ENCODE measurements at regions not wholly inside any gene's neighbourhood (a gene's known extent, or its start where the extent isn't known, plus 50 kb on each side); places are given as distances from the start of the nearest gene placed in this dataset.

DNA sequence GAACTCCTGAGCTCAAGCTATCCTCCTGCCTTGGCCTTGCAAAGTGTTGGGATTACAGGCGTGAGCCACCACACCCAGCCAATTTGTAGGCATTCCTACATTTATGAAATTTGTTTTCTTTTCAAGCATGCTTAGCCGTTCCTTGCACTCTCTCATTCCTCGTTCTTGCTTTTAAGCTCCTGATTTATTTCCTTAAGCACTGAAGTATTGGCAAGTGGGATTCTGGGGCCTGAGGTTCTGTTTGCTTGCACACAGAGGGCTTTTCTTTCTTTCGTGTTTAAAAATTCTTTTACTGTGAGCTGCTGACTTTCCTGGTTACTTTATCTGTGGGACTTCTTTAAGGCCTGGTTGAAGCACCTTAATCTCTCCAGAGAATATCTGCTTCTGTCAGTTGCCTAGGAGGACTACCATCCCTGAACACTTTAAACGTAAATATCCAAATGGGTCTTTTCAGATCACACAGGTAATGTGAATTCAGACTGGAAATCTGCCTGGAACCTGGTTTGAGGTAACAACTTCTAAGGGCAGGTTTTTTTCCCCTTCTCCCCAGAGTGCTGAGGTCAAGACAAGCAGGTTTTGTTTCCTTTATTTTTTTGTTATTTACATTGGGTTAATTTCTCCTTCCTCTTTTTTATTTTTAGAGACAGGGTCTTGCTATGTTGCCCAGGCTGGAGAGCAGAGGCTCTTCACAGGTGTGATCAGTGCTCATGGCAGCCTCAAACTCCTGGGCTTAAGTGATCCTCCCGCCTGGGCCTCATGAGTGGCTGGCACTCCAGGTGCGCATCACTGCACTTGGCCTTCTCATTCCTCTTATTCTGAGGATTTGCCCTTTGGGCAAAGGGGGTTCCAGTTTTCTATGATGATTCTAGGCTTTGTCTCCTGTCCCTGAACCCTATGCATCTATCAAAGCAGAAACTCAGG is 102.9 kb downstream of the PFKFB3 start:
- no peak for ATAC-seq
- DNase-seq (ENCODE audit: low spot score) = no peak
- Mint-ChIP-seq H3K27ac (no peak overlapping the region), H3K4me1 (ENCODE audit: low read depth in 2 of 2) (peaks cover 5 to 12% of the 10 kb centered on the region in 2 donors), H3K4me3 (no peak overlapping the region), H3K36me3 (no peaks in the 10 kb centered on the region), H3K27me3 (no peaks in the 10 kb centered on the region), H3K9me3 (no peaks in the 10 kb centered on the region)

DNA sequence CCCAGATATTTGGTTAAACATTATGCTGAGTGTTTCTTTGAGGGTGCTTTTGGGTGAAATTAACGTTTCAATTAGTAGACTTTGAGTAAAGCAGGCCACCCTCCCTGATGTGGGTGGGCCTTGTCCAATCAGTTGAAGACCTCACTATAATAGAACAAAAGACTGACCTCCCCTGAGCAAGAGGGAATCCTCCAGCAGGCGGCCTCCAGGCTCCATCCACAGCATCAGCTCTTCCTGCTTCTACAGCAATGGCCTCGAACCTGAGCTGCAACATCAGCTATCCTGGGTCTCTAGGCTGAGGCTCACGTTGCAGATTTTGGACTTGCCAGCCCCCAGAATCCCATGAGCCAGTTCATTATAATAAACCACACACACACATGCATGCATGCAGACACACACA is 104.2 kb downstream of the PFKFB3 start:
- no peaks in the 10 kb centered on the region for H3K36me3 Mint-ChIP-seq
- ATAC-seq = no peak
- no peak overlapping the region for H3K27ac Mint-ChIP-seq
- H3K4me1 Mint-ChIP-seq (ENCODE audit: low read depth in 2 of 2) = peaks cover 7 to 12% of the 10 kb centered on the region in 2 donors
- no peak overlapping the region for H3K4me3 Mint-ChIP-seq
- DNase-seq (ENCODE audit: low spot score) = no peak
- H3K9me3 Mint-ChIP-seq = no peaks in the 10 kb centered on the region
- no peaks in the 10 kb centered on the region for H3K27me3 Mint-ChIP-seq

DNA sequence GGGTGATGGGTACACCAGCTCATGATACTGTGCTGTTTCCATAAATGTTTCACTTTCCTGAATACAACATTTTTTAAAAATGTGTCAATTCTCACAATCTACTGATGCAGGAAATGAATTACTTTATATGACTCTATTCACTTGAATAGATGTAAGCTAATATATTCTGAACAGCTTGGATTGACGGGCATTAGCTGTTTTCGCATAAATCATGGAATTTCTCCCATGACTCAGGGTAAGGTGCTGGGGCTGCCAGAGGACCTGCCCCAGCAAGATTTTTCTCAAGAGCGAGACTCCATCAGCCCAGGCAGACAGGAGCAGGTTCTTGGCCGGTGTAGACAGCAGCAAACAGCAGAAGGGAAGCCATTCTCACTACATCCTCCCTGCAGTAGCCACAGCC is 107.1 kb downstream of the PFKFB3 start:
- ATAC-seq = no peak
- DNase-seq (ENCODE audit: low spot score) = no peak
- Mint-ChIP-seq H3K4me1 (ENCODE audit: low read depth in 2 of 2) (peaks cover 7 to 18% of the 10 kb centered on the region in 2 donors), H3K9me3 (no peaks in the 10 kb centered on the region), H3K36me3 (no peaks in the 10 kb centered on the region), H3K4me3 (no peak overlapping the region), H3K27me3 (peaks cover 0 to 5% of the 10 kb centered on the region in 2 donors), H3K27ac (no peak overlapping the region)

DNA sequence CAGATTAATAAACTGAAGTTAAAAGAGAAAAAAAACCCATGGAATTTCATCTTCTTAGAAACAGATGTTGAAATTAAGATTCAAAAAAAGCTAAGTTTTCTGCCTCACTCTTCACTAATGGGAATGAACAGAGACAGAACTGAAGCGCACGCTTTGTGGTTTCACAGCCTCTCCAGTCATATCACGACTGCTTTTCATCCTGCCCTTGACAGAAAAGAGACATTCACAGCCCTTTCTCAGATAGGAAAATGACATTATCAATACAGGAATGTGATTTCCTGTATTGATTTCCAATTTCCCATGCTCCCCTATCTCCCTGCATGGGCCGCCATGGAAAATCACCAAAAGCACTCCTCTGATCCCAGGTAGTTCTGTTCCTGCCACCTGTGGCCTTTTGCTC is 108.2 kb downstream of the PFKFB3 start:
- Mint-ChIP-seq H3K27me3 (peaks cover 0 to 5% of the 10 kb centered on the region in 2 donors), H3K4me1 (ENCODE audit: low read depth in 2 of 2) (peaks cover 7 to 21% of the 10 kb centered on the region in 2 donors), H3K27ac (peak overlapping the region; percentile 18 to 77), H3K9me3 (no peaks in the 10 kb centered on the region), H3K36me3 (no peaks in the 10 kb centered on the region), H3K4me3 (peak overlapping the region; percentile 43)
- DNase-seq (ENCODE audit: low spot score) (no peak), ATAC-seq (peak; percentile 66 to 70)

DNA sequence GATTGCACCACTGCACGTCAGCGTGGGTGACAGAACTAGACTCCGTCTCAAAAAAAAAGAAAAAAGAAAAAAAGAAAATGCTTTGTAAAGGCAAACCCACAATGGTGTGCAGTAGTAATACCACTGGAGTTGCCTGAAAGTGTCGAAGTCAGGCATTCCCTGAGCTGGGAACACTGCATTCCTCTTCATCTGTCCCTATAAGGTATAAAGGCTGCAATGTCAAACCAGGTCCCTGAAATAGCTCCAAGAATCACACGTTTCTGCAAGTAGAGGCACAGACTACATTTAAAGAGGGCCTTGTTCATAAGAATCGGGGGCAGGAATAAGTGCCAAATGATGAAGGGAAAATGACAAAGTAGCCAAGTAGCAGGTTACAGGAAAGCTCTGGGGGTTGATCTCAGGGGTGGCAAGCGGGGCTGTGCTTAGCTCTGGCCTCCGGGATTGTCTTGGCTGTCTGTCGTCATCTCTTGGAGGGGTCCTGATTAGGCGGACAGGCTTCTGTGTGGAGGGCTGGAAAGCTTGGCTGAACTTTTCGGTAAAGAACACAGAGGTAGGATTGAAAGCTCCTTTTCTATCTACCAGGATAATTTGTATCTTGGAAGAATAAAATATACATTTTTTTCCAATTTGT is 109.1 kb downstream of the PFKFB3 start:
- no peak overlapping the region for H3K4me3 Mint-ChIP-seq
- H3K36me3 Mint-ChIP-seq = no peaks in the 10 kb centered on the region
- no peak for DNase-seq (ENCODE audit: low spot score)
- no peak overlapping the region for H3K27ac Mint-ChIP-seq
- peaks cover 7 to 23% of the 10 kb centered on the region in 2 donors for H3K4me1 Mint-ChIP-seq (ENCODE audit: low read depth in 2 of 2)
- peaks cover 0 to 5% of the 10 kb centered on the region in 2 donors for H3K27me3 Mint-ChIP-seq
- no peak for ATAC-seq
- H3K9me3 Mint-ChIP-seq = no peaks in the 10 kb centered on the region

DNA sequence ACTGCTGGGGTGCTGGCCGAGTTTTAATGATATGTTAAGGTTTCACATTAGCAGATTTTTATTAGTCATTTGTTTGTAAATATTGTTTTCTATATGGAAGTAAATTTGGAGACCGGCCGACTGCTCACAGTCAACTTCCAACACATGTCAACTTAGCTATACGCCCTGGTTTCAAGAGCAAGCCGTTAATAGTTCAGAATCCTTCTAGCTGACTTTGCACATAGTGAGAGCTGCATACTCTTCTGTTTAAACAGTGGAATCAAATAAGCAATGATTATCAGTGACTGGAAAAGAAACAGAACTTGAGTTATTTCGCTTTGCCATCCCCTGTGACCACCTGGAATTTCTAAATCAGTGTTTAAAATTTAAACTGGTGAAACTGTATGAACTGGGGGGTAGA is 109.9 kb downstream of the PFKFB3 start:
- peaks cover 7 to 23% of the 10 kb centered on the region in 2 donors for H3K4me1 Mint-ChIP-seq (ENCODE audit: low read depth in 2 of 2)
- H3K27ac Mint-ChIP-seq = no peak overlapping the region
- H3K9me3 Mint-ChIP-seq = no peaks in the 10 kb centered on the region
- no peak overlapping the region for H3K4me3 Mint-ChIP-seq
- H3K27me3 Mint-ChIP-seq = peaks cover 2 to 5% of the 10 kb centered on the region in 2 donors
- H3K36me3 Mint-ChIP-seq = peaks cover 4% of the 10 kb centered on the region
- ATAC-seq (no peak), DNase-seq (ENCODE audit: low spot score) (no peak)

DNA sequence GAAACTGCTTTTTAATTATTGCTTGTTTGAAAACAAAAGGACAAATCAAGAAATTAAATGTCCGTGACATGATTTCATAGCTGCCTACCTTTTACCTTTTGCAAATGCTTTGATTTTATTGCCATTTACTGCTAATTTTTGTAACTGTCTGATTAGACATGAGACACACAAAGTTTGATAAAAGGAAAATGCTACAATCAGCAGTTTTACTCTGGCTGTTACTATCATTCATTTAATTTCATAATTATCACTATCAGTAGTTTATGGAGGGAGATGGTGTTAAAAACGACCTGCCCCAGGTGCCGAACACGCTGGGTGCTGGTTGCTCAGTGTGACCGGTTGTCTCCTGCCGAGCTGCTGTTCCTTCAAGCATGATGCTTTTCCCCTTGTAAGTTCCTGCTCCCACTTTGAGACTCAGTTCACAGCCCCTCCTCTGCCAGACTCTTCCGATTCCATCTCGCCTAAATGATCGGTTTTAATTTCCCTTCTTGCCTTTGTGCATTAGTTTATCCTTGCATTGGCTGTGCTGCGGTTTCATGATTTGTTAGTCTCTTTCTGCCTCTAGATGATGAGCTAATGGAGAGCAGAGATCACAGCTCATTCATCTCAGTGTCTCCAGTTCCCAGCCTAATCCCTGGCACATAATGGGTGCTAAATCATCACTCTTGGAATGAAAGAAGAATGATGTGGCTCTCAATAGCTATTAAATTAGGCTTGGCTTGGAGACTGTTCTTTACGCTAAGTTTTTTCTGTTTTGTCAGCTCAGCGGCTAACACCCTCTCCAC is 110.6 kb downstream of the PFKFB3 start:
- Mint-ChIP-seq H3K4me3 (no peak overlapping the region), H3K4me1 (ENCODE audit: low read depth in 2 of 2) (peaks cover 7 to 23% of the 10 kb centered on the region in 2 donors)
- ATAC-seq = no peak

DNA sequence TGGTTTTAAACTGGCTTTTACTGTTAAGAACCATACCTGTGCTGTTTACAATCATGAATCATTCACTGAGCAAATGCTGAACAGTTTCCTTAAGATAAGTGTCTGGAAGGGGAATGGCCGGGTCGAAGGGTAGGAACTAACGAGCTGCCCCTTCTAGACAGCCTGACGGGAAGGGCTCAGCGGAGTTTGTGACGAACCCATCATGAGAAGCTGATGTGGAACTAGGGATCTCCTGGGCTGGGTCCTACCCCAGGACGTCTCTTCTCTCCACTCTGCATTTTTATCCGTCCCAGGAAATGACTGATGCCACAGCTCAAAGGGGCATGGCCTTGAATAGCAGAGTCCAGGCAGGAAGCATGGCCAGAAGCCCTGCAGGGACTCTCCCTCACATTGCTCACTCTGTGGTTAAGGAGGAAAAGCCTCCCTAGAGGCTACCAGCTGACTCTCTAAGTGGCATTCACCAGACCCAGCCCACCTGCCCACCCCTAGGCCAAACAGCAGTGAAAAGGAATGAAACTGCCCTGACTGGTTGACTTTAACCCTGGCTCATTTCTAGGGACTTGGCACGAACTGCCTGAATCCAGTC is 112.0 kb downstream of the PFKFB3 start:
- ATAC-seq (peak in 1 of 2 donors; percentile 31), DNase-seq (ENCODE audit: low spot score) (no peak)
- peak overlapping the region in 1 of 2 donors; percentile 1 for H3K27ac Mint-ChIP-seq
- H3K36me3 Mint-ChIP-seq = peaks cover 4% of the 10 kb centered on the region
- H3K4me1 Mint-ChIP-seq (ENCODE audit: low read depth in 2 of 2) = peaks cover 7 to 22% of the 10 kb centered on the region in 2 donors
- H3K4me3 Mint-ChIP-seq = no peak overlapping the region
- H3K9me3 Mint-ChIP-seq = no peaks in the 10 kb centered on the region
- peaks cover 2 to 5% of the 10 kb centered on the region in 2 donors for H3K27me3 Mint-ChIP-seq

More for the DNA sequence above, 110.6 kb downstream of the PFKFB3 start:
- peaks cover 2 to 5% of the 10 kb centered on the region in 2 donors for H3K27me3 Mint-ChIP-seq
- H3K9me3 Mint-ChIP-seq = no peaks in the 10 kb centered on the region
- no peak for DNase-seq (ENCODE audit: low spot score)
- H3K27ac Mint-ChIP-seq = peak overlapping the region in 1 of 2 donors; percentile 1
- H3K36me3 Mint-ChIP-seq = peaks cover 4% of the 10 kb centered on the region

DNA sequence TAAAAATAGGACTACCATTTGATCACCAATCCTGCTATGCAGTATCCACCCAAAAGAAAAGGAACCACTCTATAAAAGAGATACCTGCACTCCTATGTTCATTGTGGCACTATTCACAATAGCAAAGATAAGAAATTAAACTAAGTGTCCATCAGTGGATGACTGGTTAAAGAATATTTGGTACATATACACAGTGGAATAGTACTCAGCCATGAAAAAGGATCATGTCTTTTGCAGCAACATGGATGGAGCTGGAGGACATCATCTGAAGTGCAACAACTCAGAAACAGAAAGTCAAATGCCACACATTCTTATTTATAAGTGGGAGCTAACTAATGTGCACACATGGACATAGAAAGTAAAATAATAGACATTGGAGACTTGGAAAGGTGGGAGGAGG is 116.4 kb downstream of the PFKFB3 start:
- H3K27ac Mint-ChIP-seq = no peak overlapping the region
- H3K4me1 Mint-ChIP-seq (ENCODE audit: low read depth in 2 of 2) = peaks cover 0 to 14% of the 10 kb centered on the region in 2 donors
- H3K4me3 Mint-ChIP-seq = no peak overlapping the region
- no peak for DNase-seq (ENCODE audit: low spot score)
- no peak for ATAC-seq
- peaks cover 4% of the 10 kb centered on the region for H3K36me3 Mint-ChIP-seq
- peaks cover 0 to 2% of the 10 kb centered on the region in 2 donors for H3K27me3 Mint-ChIP-seq
- H3K9me3 Mint-ChIP-seq = no peaks in the 10 kb centered on the region

DNA sequence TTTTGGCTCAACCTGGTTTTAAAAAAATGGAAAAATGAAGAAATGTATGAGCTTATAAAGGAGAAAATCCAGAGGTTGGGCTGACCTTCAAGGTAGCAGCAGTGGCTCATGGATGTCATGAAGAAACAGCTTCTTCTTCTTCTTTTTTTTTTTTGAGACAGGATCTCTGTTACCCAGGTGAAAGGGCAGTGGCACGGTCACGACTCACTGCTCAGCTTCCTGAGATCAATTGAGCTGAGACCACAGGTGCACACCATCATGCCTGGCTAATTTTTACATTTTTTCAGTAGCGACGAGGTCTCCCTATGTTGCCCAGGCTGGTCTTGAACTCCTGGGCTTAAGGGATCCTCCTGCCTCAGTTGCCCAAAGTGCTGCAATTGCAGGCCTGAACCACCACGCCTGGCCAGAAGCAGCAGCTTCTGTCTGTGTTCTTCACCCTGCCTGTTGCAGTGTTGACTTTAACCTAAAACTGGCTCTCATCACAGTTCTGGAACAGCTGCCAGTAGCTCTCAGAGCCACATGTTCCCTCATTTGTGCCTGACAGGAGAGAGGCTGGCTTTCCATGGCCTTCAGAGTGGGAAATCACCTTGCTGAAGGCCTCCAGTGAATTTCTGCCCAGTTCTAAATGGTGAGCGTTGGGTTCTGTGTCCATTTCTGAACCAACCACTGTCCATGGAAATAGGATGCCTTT is 117.7 kb downstream of the PFKFB3 start:
- no peak overlapping the region for H3K4me3 Mint-ChIP-seq
- peaks cover 4% of the 10 kb centered on the region for H3K36me3 Mint-ChIP-seq
- peaks cover 0 to 6% of the 10 kb centered on the region in 2 donors for H3K4me1 Mint-ChIP-seq (ENCODE audit: low read depth in 2 of 2)
- no peak overlapping the region for H3K27ac Mint-ChIP-seq
- peaks cover 0 to 2% of the 10 kb centered on the region in 2 donors for H3K27me3 Mint-ChIP-seq
- DNase-seq (ENCODE audit: low spot score) = no peak
- H3K9me3 Mint-ChIP-seq = no peaks in the 10 kb centered on the region
- ATAC-seq = no peak

DNA sequence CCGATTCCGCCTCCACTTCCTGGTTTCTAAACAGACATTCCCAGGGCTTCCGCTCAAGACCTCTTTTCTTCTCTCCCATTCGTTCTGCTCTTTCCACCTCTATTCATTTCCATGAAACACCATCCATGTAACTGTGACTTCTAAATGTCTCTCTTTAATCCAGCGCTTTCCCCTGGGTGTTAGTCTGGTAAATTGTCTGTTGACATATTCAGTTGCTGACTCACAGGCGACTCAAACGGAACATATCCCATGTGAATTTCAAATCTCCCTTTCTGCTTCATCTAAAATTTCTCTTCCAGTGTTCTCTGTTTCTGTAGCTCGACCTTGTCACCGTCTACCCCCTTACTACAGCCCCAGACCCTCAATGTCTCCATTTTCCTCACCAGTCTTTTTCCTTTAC is 119.1 kb downstream of the PFKFB3 start:
- Mint-ChIP-seq H3K9me3 (no peaks in the 10 kb centered on the region), H3K4me3 (no peak overlapping the region), H3K27ac (no peak overlapping the region), H3K4me1 (ENCODE audit: low read depth in 2 of 2) (peaks cover 0 to 4% of the 10 kb centered on the region in 2 donors), H3K27me3 (peaks cover 0 to 2% of the 10 kb centered on the region in 2 donors), H3K36me3 (peaks cover 4% of the 10 kb centered on the region)
- ATAC-seq = no peak
- DNase-seq (ENCODE audit: low spot score) = no peak

DNA sequence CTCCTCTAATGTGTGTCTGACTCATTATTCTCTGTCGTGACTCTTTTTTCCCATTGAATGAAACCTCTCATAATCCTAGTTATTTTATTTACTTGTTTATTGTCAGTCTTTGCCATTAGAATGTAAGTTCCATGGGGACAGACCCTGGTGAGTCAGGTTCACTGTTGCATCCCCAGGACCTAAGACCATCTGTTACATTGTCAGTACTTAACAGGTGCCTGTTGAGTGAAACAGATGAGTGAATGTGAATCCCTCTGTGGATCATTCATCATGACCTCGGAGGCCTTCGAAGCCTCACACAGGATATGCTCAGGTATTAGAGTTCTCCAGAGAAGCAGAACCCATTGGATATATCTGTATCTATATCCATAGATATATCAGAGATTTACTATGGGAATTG is 120.1 kb downstream of the PFKFB3 start:
- Mint-ChIP-seq H3K27me3 (no peaks in the 10 kb centered on the region), H3K4me1 (ENCODE audit: low read depth in 2 of 2) (peaks cover 0 to 4% of the 10 kb centered on the region in 2 donors), H3K9me3 (no peaks in the 10 kb centered on the region), H3K4me3 (no peak overlapping the region), H3K27ac (no peak overlapping the region), H3K36me3 (no peaks in the 10 kb centered on the region)
- DNase-seq (ENCODE audit: low spot score) = no peak
- ATAC-seq = no peak
